GM19023 (cell line): ENCODE measurements at regions not wholly inside any gene's neighbourhood (a gene's known extent, or its start where the extent isn't known, plus 50 kb on each side); places are given as distances from the start of the nearest gene placed in this dataset.
"Not testable (repeated sequence)": the region's sequence is repeated elsewhere in the genome, so short reads cannot be mapped to it uniquely, and the experiment has no call there.

Source experiments
- ATAC-seq: cut with Tn5 transposase; IDR thresholded peaks from one replicate; pipeline ENCODE4 v1.9.1; 2021; ENCODE audit warnings: mild to moderate bottlenecking, moderate library complexity; ENCODE audit not compliant: unreplicated experiment

GRCh38 chr7:34330308-34330707 is 327.7 kb upstream of the NPSR1 start:
- no peak for ATAC-seq

DNA sequence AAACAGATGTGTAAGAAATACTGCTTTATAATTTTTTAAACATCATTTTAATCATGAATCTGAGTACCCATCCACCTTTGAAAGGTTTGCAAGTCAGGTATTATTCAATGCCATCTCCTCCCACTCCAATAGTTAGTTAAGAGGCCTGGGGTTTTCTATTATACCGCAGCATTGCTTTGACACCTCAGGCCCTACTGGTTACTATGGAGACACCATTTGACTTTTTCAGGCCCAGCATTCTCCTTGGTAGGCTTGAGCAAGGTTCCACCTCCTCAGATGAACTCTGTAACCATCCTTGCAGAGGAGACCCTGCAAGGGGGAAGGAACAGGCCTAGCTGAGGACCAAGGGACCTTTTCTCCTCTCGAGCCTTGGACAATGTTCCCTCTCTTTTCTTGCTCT is 326.9 kb upstream of the NPSR1 start:
- ATAC-seq: no peak

DNA sequence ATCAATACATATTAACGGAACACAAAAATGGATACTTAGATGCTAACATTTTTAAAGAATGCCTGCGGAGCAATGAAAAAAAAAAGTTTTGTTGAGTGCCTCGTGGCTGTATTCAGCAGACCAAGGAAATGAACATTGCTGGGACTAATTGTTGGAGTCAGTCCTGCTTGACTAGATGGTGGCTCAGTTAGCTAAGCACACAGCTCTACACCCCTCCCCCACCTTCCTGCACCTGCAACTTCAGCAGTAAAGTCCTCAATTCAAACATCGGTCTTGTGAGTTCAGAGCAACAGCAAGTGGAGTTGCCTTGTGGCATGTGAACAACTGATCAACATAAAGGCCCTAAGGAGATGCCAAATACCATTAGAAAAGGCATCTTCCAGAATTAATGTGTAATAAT is 326.0 kb upstream of the NPSR1 start:
- ATAC-seq: no peak

GRCh38 chr7:34333184-34333583 is 324.8 kb upstream of the NPSR1 start:
- ATAC-seq: no peak

- no peak for ATAC-seq
Observed at GRCh38 chr7:34333925-34334324, 324.1 kb upstream of the NPSR1 start.

- no peak for ATAC-seq
Observed at GRCh38 chr7:34337163-34337562, 320.9 kb upstream of the NPSR1 start.

DNA sequence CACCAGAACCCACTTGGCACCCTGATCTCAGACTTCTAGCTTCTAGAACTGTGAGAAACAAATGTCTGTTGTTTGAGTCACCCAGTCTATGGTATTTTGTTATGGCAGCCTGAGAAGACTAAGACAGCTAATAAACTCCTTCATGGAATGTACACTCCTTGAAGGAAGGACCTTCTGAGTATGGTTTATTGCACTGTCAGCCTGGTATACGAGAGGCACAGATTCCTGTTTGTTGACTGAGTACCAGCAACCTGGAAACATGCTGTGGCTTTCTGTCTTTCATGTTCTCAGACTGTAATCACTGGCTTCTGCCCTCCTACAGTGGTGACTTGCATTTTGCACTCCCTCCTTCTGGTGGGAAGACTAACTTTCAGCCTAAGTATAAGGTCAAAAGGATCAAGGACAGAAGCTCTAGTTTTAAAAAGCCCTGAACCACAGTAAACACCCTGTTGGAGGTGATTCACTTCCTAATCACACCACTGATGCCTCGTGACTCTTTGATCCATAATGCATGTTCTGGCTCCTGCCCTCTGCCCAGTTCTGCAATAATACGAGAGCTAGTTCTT is 319.0 kb upstream of the NPSR1 start:
- ATAC-seq: no peak

GRCh38 chr7:34341326-34341725 is 316.7 kb upstream of the NPSR1 start:
- no peak for ATAC-seq

DNA sequence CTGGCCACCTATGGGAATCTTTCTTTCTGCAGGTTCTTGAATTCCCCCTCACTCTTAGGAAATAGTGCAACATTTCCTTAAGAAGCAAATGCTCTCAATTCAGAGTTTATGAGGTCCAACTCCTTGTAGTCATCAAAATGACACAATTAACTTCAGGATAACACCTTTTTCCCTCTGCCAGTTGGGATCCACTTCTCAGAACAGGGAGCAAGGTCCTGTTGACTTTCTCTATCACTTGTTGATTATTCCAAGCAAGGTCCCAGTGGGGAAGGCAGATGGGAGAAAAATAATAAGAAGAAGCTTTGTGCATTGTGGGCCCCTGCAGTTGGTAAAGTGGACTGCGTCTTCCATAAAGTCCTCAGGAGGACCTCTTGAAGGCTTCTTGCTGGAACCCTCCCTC is 315.6 kb upstream of the NPSR1 start:
- ATAC-seq: no peak

DNA sequence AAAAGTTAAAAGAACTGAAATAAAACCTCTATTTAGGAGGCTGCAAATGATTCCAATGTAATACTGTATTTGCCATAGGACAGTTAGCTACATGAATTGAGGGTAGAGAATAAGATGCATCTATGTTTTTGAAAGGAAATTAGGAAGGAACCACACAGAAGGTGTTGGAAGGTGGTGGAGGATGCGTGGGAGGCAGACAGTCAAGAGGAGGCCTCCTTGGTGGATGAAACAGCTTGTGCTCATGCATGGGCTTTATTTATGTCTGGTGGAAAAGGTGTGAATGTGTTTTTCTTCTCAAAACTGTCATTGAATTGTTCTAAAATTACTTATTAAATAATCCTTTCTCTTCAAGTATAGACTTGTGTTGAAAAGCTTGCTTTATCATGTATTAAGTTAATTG is 314.4 kb upstream of the NPSR1 start:
- no peak for ATAC-seq

DNA sequence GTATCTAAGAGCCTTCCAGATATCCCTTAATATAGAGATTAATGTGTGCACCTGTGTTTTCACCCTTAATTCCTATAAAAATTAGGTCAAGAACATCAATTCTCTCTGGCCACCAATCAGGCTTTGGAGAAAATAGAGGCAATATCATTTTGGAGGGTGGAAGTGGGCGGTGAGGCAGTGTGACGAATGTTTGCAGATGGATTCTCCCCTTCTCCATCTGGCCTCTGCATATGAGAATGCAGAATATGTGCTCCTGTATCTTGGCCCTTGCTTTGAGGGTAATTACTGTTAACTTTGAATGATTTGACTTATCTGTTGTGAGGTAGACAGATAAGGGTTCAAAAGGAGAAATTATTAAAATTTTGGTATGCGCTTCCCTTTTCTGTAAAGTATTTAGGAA is 304.0 kb upstream of the NPSR1 start:
- no peak for ATAC-seq

GRCh38 chr7:34354899-34355298 is 303.1 kb upstream of the NPSR1 start:
- no peak for ATAC-seq

DNA sequence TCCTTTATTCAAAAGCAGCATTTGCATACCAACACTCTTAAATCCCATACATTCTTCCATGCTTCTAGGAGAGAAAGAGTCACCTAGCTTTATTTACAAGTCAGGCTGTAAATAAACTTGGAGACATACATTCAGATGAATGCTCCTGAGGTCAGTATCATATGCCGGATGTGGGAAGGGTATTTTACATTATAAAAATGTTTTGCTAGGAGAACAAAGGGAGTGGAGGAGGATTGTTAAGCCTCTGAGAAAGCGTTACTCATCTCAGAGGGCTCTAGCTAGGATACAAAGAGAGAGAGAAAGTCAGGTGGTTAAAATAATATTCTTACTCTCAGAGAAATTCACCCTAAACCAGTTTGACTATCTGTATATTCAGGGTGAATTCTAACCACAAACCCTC is 300.9 kb upstream of the NPSR1 start:
- ATAC-seq: no peak

GRCh38 chr7:34357946-34358345 is 300.1 kb upstream of the NPSR1 start:
- ATAC-seq: no peak

GRCh38 chr7:34358578-34358977 is 299.4 kb upstream of the NPSR1 start:
- not testable (repeated sequence) for ATAC-seq

GRCh38 chr7:34361663-34362250 is 296.3 kb upstream of the NPSR1 start:
- ATAC-seq: no peak

- ATAC-seq: no peak
Observed at GRCh38 chr7:34362621-34363020, 295.4 kb upstream of the NPSR1 start.

GRCh38 chr7:34364130-34364529 is 293.9 kb upstream of the NPSR1 start:
- no peak for ATAC-seq

DNA sequence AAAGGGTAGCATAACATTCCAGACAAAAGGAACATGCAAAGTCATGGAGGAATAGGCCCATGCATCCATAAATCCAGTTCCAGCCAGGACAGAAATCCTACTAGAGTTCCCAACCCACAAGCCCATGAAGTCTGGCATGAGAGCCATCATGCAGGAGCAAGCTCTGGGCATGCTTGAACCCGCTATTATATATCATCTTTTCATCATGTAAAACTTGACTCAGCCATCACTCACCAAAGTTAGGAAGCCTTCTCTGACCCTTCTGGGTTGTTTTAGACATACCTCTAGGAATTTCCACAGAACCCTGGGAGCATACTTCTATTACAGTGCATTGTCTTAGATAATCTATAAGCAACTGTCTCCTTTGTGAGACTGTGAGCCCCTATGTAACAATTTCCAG is 293.0 kb upstream of the NPSR1 start:
- no peak for ATAC-seq

DNA sequence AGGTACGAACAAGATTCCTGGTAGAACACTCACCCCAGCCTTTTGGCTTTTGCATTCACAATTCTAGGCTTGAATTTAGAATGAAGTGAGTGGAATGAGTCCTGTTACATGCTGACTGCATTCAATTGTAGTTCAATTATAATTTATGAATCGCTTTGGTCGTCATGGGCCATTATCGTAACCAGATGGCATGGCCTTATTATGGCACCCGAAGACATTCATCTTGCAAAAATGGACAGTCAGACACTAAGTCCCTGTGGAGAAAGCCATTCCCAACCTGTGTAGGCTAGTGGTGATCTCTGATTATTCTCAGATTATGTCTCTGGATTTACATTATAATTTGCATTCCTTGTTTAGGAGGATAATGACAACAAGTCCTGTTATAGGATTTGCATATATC is 292.4 kb upstream of the NPSR1 start:
- ATAC-seq: no peak

DNA sequence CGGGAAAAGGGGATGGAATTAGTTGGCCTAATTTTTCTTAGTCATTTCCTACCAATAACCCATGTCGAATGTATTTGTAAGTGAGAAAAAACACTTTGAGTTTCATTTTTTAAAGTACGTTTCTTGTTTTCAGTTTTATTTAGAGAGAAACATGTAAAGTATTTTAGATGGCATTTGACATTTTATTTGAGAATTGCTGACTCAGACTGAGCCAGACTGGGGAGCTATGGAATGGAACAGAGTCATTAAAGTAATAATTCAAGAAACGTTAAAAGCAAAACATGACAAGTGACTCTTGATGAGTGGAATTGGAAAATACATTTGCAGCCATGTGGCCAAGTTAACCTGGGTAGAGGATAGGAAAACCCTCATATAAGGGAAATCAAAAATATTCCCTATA is 286.1 kb upstream of the NPSR1 start:
- ATAC-seq: no peak

DNA sequence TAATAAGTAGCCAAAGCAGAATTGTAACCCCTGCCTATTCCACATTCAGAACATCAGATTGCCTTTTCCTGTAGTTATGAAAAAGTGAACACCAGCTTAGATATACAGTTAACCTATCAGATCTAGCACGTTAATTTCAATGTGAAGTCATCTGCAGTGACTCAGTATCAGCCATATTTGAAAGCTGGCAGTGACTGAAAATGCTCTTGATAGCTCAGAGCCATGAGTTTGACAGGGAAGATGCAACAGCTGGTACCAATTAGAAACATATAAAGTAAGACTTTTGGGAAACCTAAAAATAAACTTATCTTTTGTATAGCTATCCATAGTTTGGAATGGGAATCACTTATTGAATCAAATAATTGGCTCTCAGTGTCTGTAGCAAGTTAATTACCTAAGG is 284.1 kb upstream of the NPSR1 start:
- no peak for ATAC-seq

DNA sequence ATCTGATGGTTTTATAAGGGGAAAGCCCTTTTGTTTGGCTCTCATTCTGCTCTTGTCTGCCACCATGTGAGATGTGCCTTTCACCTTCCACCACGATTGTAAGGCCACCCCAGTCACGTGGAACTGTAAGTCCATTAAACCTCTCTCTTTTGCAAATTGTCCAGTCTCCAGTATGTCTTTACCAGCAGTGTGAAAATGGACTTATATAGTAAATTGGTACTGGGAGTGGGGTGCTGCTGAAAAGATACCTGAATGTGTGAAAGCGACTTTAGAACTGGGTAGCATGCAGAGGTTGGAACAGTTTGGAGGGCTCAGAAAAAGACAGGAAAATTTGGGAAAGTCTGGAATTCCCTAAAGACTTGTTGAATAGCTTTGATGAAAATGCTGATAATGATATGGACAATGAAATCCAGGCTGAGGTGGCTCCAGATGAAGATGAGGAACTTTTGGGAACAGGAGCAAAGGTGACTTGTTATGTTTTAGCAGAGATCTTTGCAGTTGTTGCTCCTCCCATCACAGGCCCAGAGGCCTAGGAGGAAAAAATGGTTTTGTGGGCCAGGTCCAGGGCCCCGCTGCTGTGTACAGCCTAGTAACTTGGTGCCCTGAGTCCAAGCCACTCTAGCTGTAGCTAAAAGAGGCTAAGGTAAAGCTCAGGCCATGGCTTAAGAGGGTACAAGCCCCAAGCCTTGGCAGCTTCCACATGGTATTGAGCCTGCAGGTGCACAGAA is 275.7 kb upstream of the NPSR1 start:
- no peak for ATAC-seq
